T-helper 1 cell treated with Interleukin-12 subunit alpha and Interleukin-12 subunit beta and Interleukin-4 antibody, amounts not matched to agents 30 ng/mL and 1 ng/mL, for 36 hours (primary cell): ENCODE measurements at regions not wholly inside any gene's neighbourhood (a gene's known extent, or its start where the extent isn't known, plus 50 kb on each side); places are given as distances from the start of the nearest gene placed in this dataset.

Experiments used
- intact Hi-C: fragments of 100-400 bp; cut with micrococcal nuclease; formaldehyde crosslinking; loops from one replicate; pipeline ENCODE4 v1.15.1; 2024

- intact Hi-C loops: no loop called here
These were observed 676.4 kb upstream of the INTU start for GRCh38 chr4:126956184-126956897.

GRCh38 chr4:126957556-126957955 is 675.2 kb upstream of the INTU start:
- intact Hi-C loops: no loop called here

GRCh38 chr4:126957987-126958386 is 674.8 kb upstream of the INTU start:
- intact Hi-C loops: no loop called here

GRCh38 chr4:126958482-126958881 is 674.3 kb upstream of the INTU start:
- intact Hi-C loops: no loop called here

- intact Hi-C loops: no loop called here
These were observed 673.6 kb upstream of the INTU start for GRCh38 chr4:126959056-126959745.

- intact Hi-C loops: no loop called here
These were observed 672.0 kb upstream of the INTU start for GRCh38 chr4:126960760-126961159.

- intact Hi-C loops: no loop called here
These were observed 671.1 kb upstream of the INTU start for GRCh38 chr4:126961661-126962060.

- intact Hi-C loops: no loop called here
These were observed 666.9 kb upstream of the INTU start for GRCh38 chr4:126965877-126966276.

- intact Hi-C loops: no loop called here
These were observed 663.2 kb upstream of the INTU start for GRCh38 chr4:126969360-126970235.

GRCh38 chr4:126973201-126973600 is 659.6 kb upstream of the INTU start:
- intact Hi-C loops: no loop called here

- intact Hi-C loops: no loop called here
These were observed 655.7 kb upstream of the INTU start for GRCh38 chr4:126976850-126977632.

GRCh38 chr4:126986005-126986404 is 646.8 kb upstream of the INTU start:
- intact Hi-C loops: no loop called here

- intact Hi-C loops: no loop called here
These were observed 645.9 kb upstream of the INTU start for GRCh38 chr4:126986828-126987227.

- intact Hi-C loops: no loop called here
These were observed 640.8 kb upstream of the INTU start for GRCh38 chr4:126991965-126992364.

GRCh38 chr4:126992910-126993309 is 639.8 kb upstream of the INTU start:
- intact Hi-C loops: no loop called here

GRCh38 chr4:126993351-126993750 is 639.4 kb upstream of the INTU start:
- intact Hi-C loops: no loop called here

GRCh38 chr4:126995235-126995634 is 637.5 kb upstream of the INTU start:
- intact Hi-C loops: no loop called here

GRCh38 chr4:127000110-127000509 is 632.6 kb upstream of the INTU start:
- intact Hi-C loops: no loop called here

GRCh38 chr4:127000846-127001245 is 631.9 kb upstream of the INTU start:
- intact Hi-C loops: no loop called here

GRCh38 chr4:127001933-127002332 is 630.8 kb upstream of the INTU start:
- intact Hi-C loops: no loop called here

- intact Hi-C loops: no loop called here
These were observed 626.3 kb upstream of the INTU start for GRCh38 chr4:127006446-127006877.
